ENCODE measurements at regions not wholly inside any gene's neighbourhood (a gene's known extent, or its start where the extent isn't known, plus 50 kb on each side); places are given as distances from the start of the nearest gene placed in this dataset.

DNA sequence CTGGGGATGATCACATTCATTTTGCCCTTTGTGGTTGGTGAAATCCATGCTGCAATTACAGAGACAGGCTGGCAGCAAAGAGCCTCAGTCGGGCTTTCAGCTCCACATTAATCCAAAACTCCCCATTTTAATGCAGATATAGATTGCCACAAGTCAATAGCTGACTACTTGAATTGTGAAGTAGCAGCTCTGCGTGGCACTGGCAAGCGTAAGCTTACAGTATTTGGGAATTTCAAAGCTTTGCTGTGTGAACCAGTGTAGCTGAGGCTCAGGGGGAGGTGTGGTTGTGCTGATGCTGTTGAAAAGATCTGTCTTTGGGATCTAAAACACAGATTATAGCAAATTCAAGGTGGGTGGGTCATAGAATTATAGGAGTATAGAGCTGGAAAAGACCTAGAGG is 290.3 kb upstream of the ONECUT1 start:
- Histone ChIP-seq H3K9me3 (ENCODE audit: control insufficient read depth in 1 of 2, insufficient read depth in 1 of 2, low read depth in 1 of 2, low read length in 2 of 2) (no peaks in the 10 kb centered on the region), H4K20me1 (ENCODE audit: insufficient read depth) (no peaks in the 10 kb centered on the region), H3K4me3 (replicated peaks in 1 of 2; ENCODE audit: low read depth in 1 of 2, low read length in 2 of 2) (no peak overlapping the region), H3K4me1 (ENCODE audit: control insufficient read depth in 1 of 2, insufficient read depth in 2 of 2, low read length in 2 of 2) (no peaks in the 10 kb centered on the region), H2AFZ (ENCODE audit: low read depth, low read length, poor library complexity, severe bottlenecking) (no peak overlapping the region), H3K9me2 (ENCODE audit: insufficient read depth) (no peaks in the 10 kb centered on the region), H3K9ac (ENCODE audit: low read length) (no peak overlapping the region), H3K27ac (ENCODE audit: low read depth, low read length) (no peak overlapping the region), H3K27me3 (ENCODE audit: insufficient read depth, low read length) (no peaks in the 10 kb centered on the region), H3K36me3 (ENCODE audit: control insufficient read depth in 1 of 2, insufficient read depth in 2 of 2, low read length in 2 of 2) (no peaks in the 10 kb centered on the region), H3K4me2 (ENCODE audit: low read length) (no peak overlapping the region), H3K79me2 (ENCODE audit: insufficient read depth, low read length) (no peaks in the 10 kb centered on the region)
- ChIA-PET RAD21 (ENCODE audit: low non-redundant PET in 1 of 2, low total read pairs in 2 of 2, uncharacterized antibody in 2 of 2, unreplicated experiment in 2 of 2) (no interaction called here), POLR2A (no interaction called here), CTCF (no interaction called here)
- no peak for ATAC-seq
- BruUV-seq (replicated peaks): no TSS peak
- intact Hi-C loops (cut with micrococcal nuclease): no loop called here
- no peak for DNase-seq (ENCODE audit: low read depth, low spot score)
- TF ChIP-seq JUND (IDR thresholded peaks at IDR 0.05): no peak
- no peak for TF ChIP-seq ZFX (IDR thresholded peaks at IDR 0.05)
- TF ChIP-seq ELF1 (IDR thresholded peaks at IDR 0.05; ENCODE audit: borderline replicate concordance, low read depth): no peak
- no peak for TF ChIP-seq EZH2phosphoT487 (IDR thresholded peaks at IDR 0.05; ENCODE audit: borderline replicate concordance)
- no peak for TF ChIP-seq SP1 (IDR thresholded peaks at IDR 0.05; ENCODE audit: low read depth)
- TF ChIP-seq, protein P1, sequence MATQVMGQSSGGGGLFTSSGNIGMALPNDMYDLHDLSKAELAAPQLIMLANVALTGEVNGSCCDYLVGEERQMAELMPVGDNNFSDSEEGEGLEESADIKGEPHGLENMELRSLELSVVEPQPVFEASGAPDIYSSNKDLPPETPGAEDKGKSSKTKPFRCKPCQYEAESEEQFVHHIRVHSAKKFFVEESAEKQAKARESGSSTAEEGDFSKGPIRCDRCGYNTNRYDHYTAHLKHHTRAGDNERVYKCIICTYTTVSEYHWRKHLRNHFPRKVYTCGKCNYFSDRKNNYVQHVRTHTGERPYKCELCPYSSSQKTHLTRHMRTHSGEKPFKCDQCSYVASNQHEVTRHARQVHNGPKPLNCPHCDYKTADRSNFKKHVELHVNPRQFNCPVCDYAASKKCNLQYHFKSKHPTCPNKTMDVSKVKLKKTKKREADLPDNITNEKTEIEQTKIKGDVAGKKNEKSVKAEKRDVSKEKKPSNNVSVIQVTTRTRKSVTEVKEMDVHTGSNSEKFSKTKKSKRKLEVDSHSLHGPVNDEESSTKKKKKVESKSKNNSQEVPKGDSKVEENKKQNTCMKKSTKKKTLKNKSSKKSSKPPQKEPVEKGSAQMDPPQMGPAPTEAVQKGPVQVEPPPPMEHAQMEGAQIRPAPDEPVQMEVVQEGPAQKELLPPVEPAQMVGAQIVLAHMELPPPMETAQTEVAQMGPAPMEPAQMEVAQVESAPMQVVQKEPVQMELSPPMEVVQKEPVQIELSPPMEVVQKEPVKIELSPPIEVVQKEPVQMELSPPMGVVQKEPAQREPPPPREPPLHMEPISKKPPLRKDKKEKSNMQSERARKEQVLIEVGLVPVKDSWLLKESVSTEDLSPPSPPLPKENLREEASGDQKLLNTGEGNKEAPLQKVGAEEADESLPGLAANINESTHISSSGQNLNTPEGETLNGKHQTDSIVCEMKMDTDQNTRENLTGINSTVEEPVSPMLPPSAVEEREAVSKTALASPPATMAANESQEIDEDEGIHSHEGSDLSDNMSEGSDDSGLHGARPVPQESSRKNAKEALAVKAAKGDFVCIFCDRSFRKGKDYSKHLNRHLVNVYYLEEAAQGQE (IDR thresholded peaks at IDR 0.05; ENCODE audit: low read depth): no peak
- TF ChIP-seq SIN3A (IDR thresholded peaks at IDR 0.05; ENCODE audit: low read depth): no peak
- TF ChIP-seq, protein P2, sequence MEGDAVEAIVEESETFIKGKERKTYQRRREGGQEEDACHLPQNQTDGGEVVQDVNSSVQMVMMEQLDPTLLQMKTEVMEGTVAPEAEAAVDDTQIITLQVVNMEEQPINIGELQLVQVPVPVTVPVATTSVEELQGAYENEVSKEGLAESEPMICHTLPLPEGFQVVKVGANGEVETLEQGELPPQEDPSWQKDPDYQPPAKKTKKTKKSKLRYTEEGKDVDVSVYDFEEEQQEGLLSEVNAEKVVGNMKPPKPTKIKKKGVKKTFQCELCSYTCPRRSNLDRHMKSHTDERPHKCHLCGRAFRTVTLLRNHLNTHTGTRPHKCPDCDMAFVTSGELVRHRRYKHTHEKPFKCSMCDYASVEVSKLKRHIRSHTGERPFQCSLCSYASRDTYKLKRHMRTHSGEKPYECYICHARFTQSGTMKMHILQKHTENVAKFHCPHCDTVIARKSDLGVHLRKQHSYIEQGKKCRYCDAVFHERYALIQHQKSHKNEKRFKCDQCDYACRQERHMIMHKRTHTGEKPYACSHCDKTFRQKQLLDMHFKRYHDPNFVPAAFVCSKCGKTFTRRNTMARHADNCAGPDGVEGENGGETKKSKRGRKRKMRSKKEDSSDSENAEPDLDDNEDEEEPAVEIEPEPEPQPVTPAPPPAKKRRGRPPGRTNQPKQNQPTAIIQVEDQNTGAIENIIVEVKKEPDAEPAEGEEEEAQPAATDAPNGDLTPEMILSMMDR (IDR thresholded peaks at IDR 0.05 in 2 of 3, conservative IDR thresholded peaks at IDR 0.05 in 1 of 3; ENCODE audit: borderline replicate concordance in 1 of 3, insufficient read depth in 1 of 3, low read depth in 2 of 3, low read length in 2 of 3): no peak
